K562 (cell line): ENCODE measurements at regions not wholly inside any gene's neighbourhood (a gene's known extent, or its start where the extent isn't known, plus 50 kb on each side); places are given as distances from the start of the nearest gene placed in this dataset.

Experiments
- ATAC-seq: fragments of 200-7000 bp; cut with Tn5 transposase; 3 replicates; pipeline ENCODE4 v1.9.1; 2020; ENCODE audit warnings: moderate library complexity
- BruUV-seq: library from RNA; stranded (reverse); fragments of 400-500 nt; replicated peaks from 2 replicates; lab custom pipeline; 2021; lab: Mats Ljungman, UMichigan
- CTCF ChIA-PET: fragments of 300-600 bp; formaldehyde crosslinking; extraction: SDS; loops from one replicate; lab custom pipeline; 2021; ENCODE audit warnings: low intra/inter-chr PET ratio; lab: Yijun Ruan, JAX
- POLR2A ChIA-PET: fragments of 300-600, 350-650 bp; sonication (Branson Sonifier 250); formaldehyde crosslinking; extraction: SDS; loops from one replicate; lab custom pipeline; 2021; ENCODE audit warnings: antibody characterized with exemption, inconsistent platforms; lab: Yijun Ruan, JAX
- DNase-seq, 4 experiments: peaks; one replicate each; pipeline versions ENCODE4 v3.0.0 to v3.0.0-alpha.2; 2011 to 2018; ENCODE audit warnings: low spot score in 3 of 4, mixed read lengths in 3 of 4; ENCODE audit errors: extremely low read depth in 1 of 4
- FAIRE-seq: peaks from 2 replicates; lab custom pipeline; 2011; peaks lifted over from hg19 to GRCh38; lab: Jason Lieb, UNC
- H2AFZ ChIP-seq: 2 replicates; pipeline ENCODE4 v1.6.0; 2011; ENCODE audit warnings: low read depth, low read length, control low read depth, inconsistent platforms
- H3K27ac ChIP-seq: fragments of 200-600 bp; 3 replicates; pipeline ENCODE4 v1.8.0; 2011; ENCODE audit warnings: low read depth, mild to moderate bottlenecking, control low read depth, inconsistent platforms, low read length, moderate library complexity, mixed read lengths; ENCODE audit errors: extremely low read depth
- H3K27me3 ChIP-seq, 2 experiments: fragments of 300-600 bp in 1 of 2; 2 replicates in 1 of 2; 3 replicates in 1 of 2; pipeline versions ENCODE4 v1.6.0 to v1.8.0; 2011; ENCODE audit warnings: inconsistent platforms in 2 of 2, low read length in 2 of 2, mild to moderate bottlenecking in 1 of 2, mixed read lengths in 1 of 2, moderate library complexity in 1 of 2; ENCODE audit not compliant: control insufficient read depth in 2 of 2, insufficient read depth in 2 of 2
- H3K36me3 ChIP-seq: fragments of 300-600 bp; 3 replicates; pipeline ENCODE4 v1.8.0; 2011; ENCODE audit warnings: mild to moderate bottlenecking, low read length, inconsistent platforms; ENCODE audit not compliant: control insufficient read depth, insufficient read depth
- H3K4me1 ChIP-seq, 2 experiments: fragments of 200-600 bp in 1 of 2; replicated peaks in 1 of 2; 2 replicates in 1 of 2; 3 replicates in 1 of 2; pipeline versions ENCODE4 v1.5.1 to v1.8.0; 2011; ENCODE audit warnings: inconsistent platforms in 2 of 2, low read length in 2 of 2, mild to moderate bottlenecking in 1 of 2, mixed read lengths in 1 of 2, moderate library complexity in 1 of 2; ENCODE audit not compliant: control insufficient read depth in 2 of 2, insufficient read depth in 2 of 2
- H3K4me2 ChIP-seq: 2 replicates; pipeline ENCODE4 v1.6.1; 2011; ENCODE audit warnings: low read length, control low read depth, inconsistent platforms, mixed read lengths; ENCODE audit not compliant: insufficient read depth
- H3K4me3 ChIP-seq: fragments of 200-600 bp; sonication (generic), shearing (Covaris generic); 2 replicates; pipeline ENCODE4 v1.5.1; 2016; ENCODE audit warnings: control low read depth, inconsistent platforms
- H3K79me2 ChIP-seq: fragments of 200-600 bp; 3 replicates; pipeline ENCODE4 v1.8.0; 2011; ENCODE audit warnings: low read length, inconsistent platforms; ENCODE audit not compliant: control insufficient read depth, insufficient read depth
- H3K9ac ChIP-seq, 2 experiments: 2 replicates each; pipeline versions ENCODE4 v1.6.0 to v1.6.1; 2011; ENCODE audit warnings: low read depth in 2 of 2, low read length in 2 of 2, control low read depth in 1 of 2, inconsistent platforms in 1 of 2, mild to moderate bottlenecking in 1 of 2, mixed read lengths in 1 of 2; ENCODE audit not compliant: insufficient read depth in 1 of 2
- H3K9me1 ChIP-seq: one replicate; pipeline ENCODE4 v1.6.0; 2011; ENCODE audit warnings: inconsistent platforms, mild to moderate bottlenecking, low read length, moderate library complexity; ENCODE audit not compliant: control insufficient read depth, insufficient read depth
- H3K9me3 ChIP-seq: replicated peaks from 2 replicates; pipeline ENCODE4 v1.5.1; 2011; ENCODE audit warnings: low read depth, low read length, inconsistent platforms; ENCODE audit not compliant: control insufficient read depth, insufficient read depth
- H4K20me1 ChIP-seq: replicated peaks from 2 replicates; pipeline ENCODE4 v1.6.1; 2011; ENCODE audit warnings: low read length, inconsistent platforms, mixed read lengths; ENCODE audit not compliant: control insufficient read depth, insufficient read depth
- CHD7 ChIP-seq: fragments of 200-600 bp; sonication (generic); IDR thresholded peaks from one replicate; pipeline ENCODE4 v1.6.1; 2012; ENCODE audit warnings: mild to moderate bottlenecking, low read depth, low read length, inconsistent platforms
- E2F3 ChIP-seq: fragments of 250-450 bp; sonication (Bioruptor Pico); IDR thresholded peaks from 2 replicates; pipeline ENCODE4 v1.4.0; 2020; ENCODE audit warnings: mild to moderate bottlenecking
- NELFE ChIP-seq: IDR thresholded peaks from 2 replicates; pipeline ENCODE4 v1.6.1; 2011; ENCODE audit warnings: mild to moderate bottlenecking; ENCODE audit not compliant: insufficient read depth, insufficient read length
- SNIP1 ChIP-seq: fragments of 450-650 bp; IDR thresholded peaks from 2 replicates; pipeline ENCODE4 v1.7.1; 2017; ENCODE audit warnings: low read depth, mild to moderate bottlenecking
- TEAD2 ChIP-seq: fragments of 450-650 bp; IDR thresholded peaks from 2 replicates; pipeline ENCODE4 v1.6.1; 2016; ENCODE audit warnings: missing genetic modification characterization, control low read depth, missing compliant biosample characterization
- ZNF324 ChIP-seq: fragments of 250-450 bp; sonication (Bioruptor Pico); IDR thresholded peaks from 2 replicates; pipeline ENCODE4 v1.4.0; 2020; ENCODE audit warnings: mild to moderate bottlenecking
- WGBS: fragments of 100-300 bp; shearing (Covaris generic); methylation state at CpG from one replicate; pipeline ENCODE4 v1.1.6; 2016; ENCODE audit warnings: low coverage, mixed read lengths; ENCODE audit not compliant: insufficient coverage; ENCODE audit errors: missing lambda C conversion rate; 5-methylcytosine and 5-hydroxymethylcytosine counted together
- in situ Hi-C: fragments of 300-500 bp; cut with MboI; formaldehyde crosslinking; loops from 4 replicates; pipeline ENCODE4 v1.15.0; 2018; ENCODE audit warnings: inconsistent platforms, mixed read lengths
- intact Hi-C: fragments of 100-400 bp; cut with micrococcal nuclease; formaldehyde crosslinking; loops from 2 replicates; pipeline ENCODE4 v1.14.2; 2022

GRCh38 chr5:92769978-92770377 lies 811.0 kb downstream of the NR2F1-AS1 start:
- FAIRE-seq = no peak
- intact Hi-C loops = no loop called here
- H3K36me3 ChIP-seq = no peaks in the 10 kb centered on the region
- TF ChIP-seq NELFE (no peak), CHD7 (no peak), TEAD2 (no peak), SNIP1 (no peak), ZNF324 (CRISPR knock-in tag) (no peak), E2F3 (CRISPR knock-in tag) (no peak)
- H3K9me1 ChIP-seq = no peaks in the 10 kb centered on the region
- H3K9me3 ChIP-seq = no peaks in the 10 kb centered on the region
- no peak overlapping the region for H3K4me3 ChIP-seq
- no peak overlapping the region for H3K9ac ChIP-seq
- no peaks in the 10 kb centered on the region for H3K27me3 ChIP-seq
- H3K79me2 ChIP-seq = no peaks in the 10 kb centered on the region
- no TSS peak for BruUV-seq
- POLR2A ChIA-PET = no interaction called here
- no peak overlapping the region for H2AFZ ChIP-seq
- H3K4me2 ChIP-seq = no peak overlapping the region
- no peaks in the 10 kb centered on the region for H3K4me1 ChIP-seq
- no peak for DNase-seq
- CTCF ChIA-PET = no interaction called here
- no peaks in the 10 kb centered on the region for H4K20me1 ChIP-seq
- 0% methylated on average over 2 of the region's 2 CpGs for WGBS
- no peak overlapping the region for H3K27ac ChIP-seq
- ATAC-seq = no peak
- in situ Hi-C loops = no loop called here
